ENCODE measurements at regions not wholly inside any gene's neighbourhood (a gene's known extent, or its start where the extent isn't known, plus 50 kb on each side); places are given as distances from the start of the nearest gene placed in this dataset.

GRCh38 chr15:98562331-98562937 lies 85.9 kb upstream of the IGF1R start:
- DNase-seq = no peak
- TF ChIP-seq, protein P1, sequence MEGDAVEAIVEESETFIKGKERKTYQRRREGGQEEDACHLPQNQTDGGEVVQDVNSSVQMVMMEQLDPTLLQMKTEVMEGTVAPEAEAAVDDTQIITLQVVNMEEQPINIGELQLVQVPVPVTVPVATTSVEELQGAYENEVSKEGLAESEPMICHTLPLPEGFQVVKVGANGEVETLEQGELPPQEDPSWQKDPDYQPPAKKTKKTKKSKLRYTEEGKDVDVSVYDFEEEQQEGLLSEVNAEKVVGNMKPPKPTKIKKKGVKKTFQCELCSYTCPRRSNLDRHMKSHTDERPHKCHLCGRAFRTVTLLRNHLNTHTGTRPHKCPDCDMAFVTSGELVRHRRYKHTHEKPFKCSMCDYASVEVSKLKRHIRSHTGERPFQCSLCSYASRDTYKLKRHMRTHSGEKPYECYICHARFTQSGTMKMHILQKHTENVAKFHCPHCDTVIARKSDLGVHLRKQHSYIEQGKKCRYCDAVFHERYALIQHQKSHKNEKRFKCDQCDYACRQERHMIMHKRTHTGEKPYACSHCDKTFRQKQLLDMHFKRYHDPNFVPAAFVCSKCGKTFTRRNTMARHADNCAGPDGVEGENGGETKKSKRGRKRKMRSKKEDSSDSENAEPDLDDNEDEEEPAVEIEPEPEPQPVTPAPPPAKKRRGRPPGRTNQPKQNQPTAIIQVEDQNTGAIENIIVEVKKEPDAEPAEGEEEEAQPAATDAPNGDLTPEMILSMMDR (IDR thresholded peaks at IDR 0.05 in 8 of 11, conservative IDR thresholded peaks at IDR 0.05 in 3 of 11) = no peak
- TF ChIP-seq POLR2A (IDR thresholded peaks at IDR 0.05) (no peak), POLR2AphosphoS5 (IDR thresholded peaks at IDR 0.05) (no peak)
- 89 to 95% (median 92%) methylated on average over 18 of the region's 18 CpGs for WGBS, 5 donors

GRCh38 chr15:98565566-98565965 lies 82.8 kb upstream of the IGF1R start:
- Histone ChIP-seq H3K27me3 (replicated peaks in 1 of 7) (peaks cover 0 to 15% (median 0%) of the 10 kb centered on the region in 7 donors), H3K4me3 (no peak overlapping the region), H3K36me3 (no peaks in the 10 kb centered on the region), H3K27ac (no peak overlapping the region), H3K4me1 (no peaks in the 10 kb centered on the region), H3K9me3 (no peaks in the 10 kb centered on the region)
- 86 to 93% (median 89%) methylated on average over 12 of the region's 12 CpGs for WGBS, 5 donors
- no peak for DNase-seq
- intact Hi-C loops (cut with DNase I; ENCODE audit: low total_unique reads) = no loop called here
- TF ChIP-seq POLR2A (IDR thresholded peaks at IDR 0.05) (no peak), POLR2AphosphoS5 (IDR thresholded peaks at IDR 0.05) (no peak)
- TF ChIP-seq, protein P1 (IDR thresholded peaks at IDR 0.05 in 8 of 11, conservative IDR thresholded peaks at IDR 0.05 in 3 of 11) = no peak

More at GRCh38 chr15:98562331-98562937, 85.9 kb upstream of the IGF1R start:
- Histone ChIP-seq H3K27ac (no peak overlapping the region), H3K4me1 (no peaks in the 10 kb centered on the region), H3K27me3 (replicated peaks in 1 of 7) (peaks cover 0 to 5% (median 0%) of the 10 kb centered on the region in 7 donors), H3K9me3 (no peaks in the 10 kb centered on the region), H3K36me3 (no peaks in the 10 kb centered on the region), H3K4me3 (no peak overlapping the region)
- intact Hi-C loops (cut with DNase I; ENCODE audit: low total_unique reads) = no loop called here

DNA sequence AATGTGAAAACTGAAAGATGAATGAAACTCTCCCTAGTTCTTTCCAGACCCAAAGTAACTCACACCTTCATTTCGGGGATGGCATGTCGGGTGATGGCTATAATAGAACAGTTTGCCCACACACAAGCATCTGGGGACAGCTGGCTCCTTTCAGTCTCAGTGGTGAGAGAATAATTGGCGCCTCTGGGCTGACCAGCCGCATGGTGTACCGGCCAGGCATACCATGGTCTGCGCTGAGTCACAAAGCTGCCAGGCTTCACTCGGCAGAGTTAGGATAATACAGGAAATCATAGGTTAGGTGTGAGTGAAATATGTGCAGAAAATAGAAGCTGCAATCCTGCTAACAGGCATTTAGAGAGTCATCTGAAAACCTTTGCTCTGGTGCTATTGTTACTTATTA lies 80.4 kb upstream of the IGF1R start:
- TF ChIP-seq POLR2A (IDR thresholded peaks at IDR 0.05) (no peak), POLR2AphosphoS5 (IDR thresholded peaks at IDR 0.05) (no peak)
- TF ChIP-seq, protein P1 (IDR thresholded peaks at IDR 0.05 in 8 of 11, conservative IDR thresholded peaks at IDR 0.05 in 3 of 11) = no peak
- no peak for DNase-seq
- Histone ChIP-seq H3K27ac (no peak overlapping the region), H3K4me1 (no peaks in the 10 kb centered on the region), H3K4me3 (no peak overlapping the region), H3K9me3 (no peaks in the 10 kb centered on the region), H3K36me3 (no peaks in the 10 kb centered on the region), H3K27me3 (replicated peaks in 1 of 7) (peaks cover 0 to 22% (median 0%) of the 10 kb centered on the region in 7 donors)
- WGBS, 5 donors = 79 to 83% (median 79%) methylated on average over 7 of the region's 7 CpGs
- intact Hi-C loops (cut with DNase I; ENCODE audit: low total_unique reads) = no loop called here

DNA sequence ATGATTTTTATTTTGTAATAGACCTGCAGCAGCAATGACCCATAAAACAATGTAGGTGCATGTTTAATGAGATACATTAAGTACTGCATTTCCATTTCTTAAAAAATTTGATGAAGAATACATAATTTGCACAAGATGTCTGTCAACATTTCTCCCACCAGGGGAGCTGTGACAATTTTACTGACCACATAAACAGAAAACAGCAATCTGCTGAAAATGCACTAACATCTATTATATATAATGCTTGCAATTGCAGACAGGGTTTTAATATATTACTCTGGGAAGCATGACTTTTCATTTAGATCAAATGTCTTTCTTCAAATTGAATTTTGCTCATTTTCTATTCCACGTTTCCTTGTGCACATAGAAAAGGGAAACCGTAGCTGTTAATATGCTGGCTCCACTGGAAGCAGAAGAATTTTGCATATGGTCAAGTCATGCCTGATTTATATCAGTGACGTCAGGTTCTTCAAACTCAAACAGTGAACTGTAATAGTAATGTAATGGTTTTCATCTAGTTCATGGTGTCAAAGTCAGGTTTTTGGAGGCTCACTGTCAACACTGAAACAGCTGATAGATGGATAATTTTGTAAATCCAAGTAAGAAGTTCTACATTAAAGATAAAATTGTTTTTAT lies 79.8 kb upstream of the IGF1R start:
- no peak for DNase-seq
- TF ChIP-seq POLR2A (IDR thresholded peaks at IDR 0.05) (no peak), POLR2AphosphoS5 (IDR thresholded peaks at IDR 0.05) (no peak)
- TF ChIP-seq, protein P1 (IDR thresholded peaks at IDR 0.05 in 8 of 11, conservative IDR thresholded peaks at IDR 0.05 in 3 of 11) = peak in 2 of 11 experiments; percentile 10 to 17
- 73 to 93% (median 79%) methylated on average over 3 of the region's 3 CpGs for WGBS, 5 donors
- H3K27ac ChIP-seq = no peak overlapping the region
- peaks cover 0 to 28% (median 0%) of the 10 kb centered on the region in 7 donors for H3K27me3 ChIP-seq (replicated peaks in 1 of 7)
- no peak overlapping the region for H3K4me3 ChIP-seq
- H3K4me1 ChIP-seq = no peaks in the 10 kb centered on the region
- no peaks in the 10 kb centered on the region for H3K36me3 ChIP-seq
- H3K9me3 ChIP-seq = no peaks in the 10 kb centered on the region
- intact Hi-C loops (cut with DNase I; ENCODE audit: low total_unique reads) = no loop called here

Measured in spleen (tissue), 11 donors.